Fibroblast of villous mesenchyme (primary cell): ENCODE measurements at regions not wholly inside any gene's neighbourhood (a gene's known extent, or its start where the extent isn't known, plus 50 kb on each side); places are given as distances from the start of the nearest gene placed in this dataset.

Experiments
- DNase-seq: peaks from one replicate; pipeline ENCODE4 v3.0.0-alpha.2; 2010; ENCODE audit warnings: low read depth
- H3K4me3 ChIP-seq: 2 replicates; pipeline ENCODE4 v1.5.1; 2011; ENCODE audit warnings: low read depth, mild to moderate bottlenecking, low read length
- CTCF ChIP-seq: IDR thresholded peaks from 2 replicates; pipeline ENCODE4 v1.5.1; 2012; ENCODE audit warnings: low read depth, mild to moderate bottlenecking, low read length; ENCODE audit not compliant: insufficient read depth

- TF ChIP-seq CTCF: no peak
- no peak overlapping the region for H3K4me3 ChIP-seq
- DNase-seq: no peak
Measured at GRCh38 chr19:28396287-28396831, 816.6 kb downstream of the UQCRFS1 start.

- no peak for DNase-seq
- H3K4me3 ChIP-seq: no peak overlapping the region
- no peak for TF ChIP-seq CTCF
Measured at GRCh38 chr19:28394725-28395124, 818.2 kb downstream of the UQCRFS1 start.

- DNase-seq: no peak
- TF ChIP-seq CTCF: no peak
- H3K4me3 ChIP-seq: no peak overlapping the region
Measured at GRCh38 chr19:28393574-28394336, 819.2 kb downstream of the UQCRFS1 start.

- H3K4me3 ChIP-seq: no peak overlapping the region
- no peak for TF ChIP-seq CTCF
- DNase-seq: no peak
Measured at GRCh38 chr19:28388988-28389387, 824.0 kb downstream of the UQCRFS1 start.

- no peak for DNase-seq
- no peak for TF ChIP-seq CTCF
- no peak overlapping the region for H3K4me3 ChIP-seq
Measured at GRCh38 chr19:28387507-28387906, 825.4 kb downstream of the UQCRFS1 start.

GRCh38 chr19:28386470-28386869 is 826.5 kb downstream of the UQCRFS1 start:
- no peak for DNase-seq
- TF ChIP-seq CTCF: no peak
- H3K4me3 ChIP-seq: no peak overlapping the region
